NCI-H82 treated with DMSO at 0.1 percent for 48 hours (cell line): ENCODE measurements at regions not wholly inside any gene's neighbourhood (a gene's known extent, or its start where the extent isn't known, plus 50 kb on each side); places are given as distances from the start of the nearest gene placed in this dataset.
"Not testable (repeated sequence)": the region's sequence is repeated elsewhere in the genome, so short reads cannot be mapped to it uniquely, and the experiment has no call there.

Experiments
- DNase-seq: peaks from one replicate; lab custom pipeline; 2025; ENCODE audit not compliant: unreplicated experiment; lab: John Stamatoyannopoulos, UW

DNA sequence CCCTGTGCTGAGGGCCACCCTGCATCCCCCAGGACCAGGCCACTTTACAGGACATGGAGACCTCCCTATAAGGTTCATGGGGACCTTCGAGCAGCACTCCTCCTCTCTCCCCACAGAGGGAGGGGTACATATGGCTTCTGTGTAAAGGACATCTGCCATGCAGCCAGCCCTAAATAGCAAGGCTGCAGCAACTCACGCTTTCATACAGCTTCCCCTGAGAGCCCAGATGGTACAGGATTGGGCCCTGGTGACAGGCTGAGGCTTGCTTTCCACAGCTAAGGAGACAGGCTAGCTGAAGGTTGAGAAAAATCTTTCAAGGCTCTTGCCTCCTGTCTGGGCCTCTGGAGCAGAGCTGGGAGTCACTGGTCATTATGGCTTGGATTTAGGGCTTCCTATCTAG, 147.0 kb upstream of the ZNF366 start:
- DNase-seq, result peak; percentile 38

GRCh38 chr5:72653586-72653985, 146.4 kb upstream of the ZNF366 start:
- no peak for DNase-seq

- no peak for DNase-seq
These were observed 144.6 kb upstream of the ZNF366 start for GRCh38 chr5:72651779-72652178.

DNA sequence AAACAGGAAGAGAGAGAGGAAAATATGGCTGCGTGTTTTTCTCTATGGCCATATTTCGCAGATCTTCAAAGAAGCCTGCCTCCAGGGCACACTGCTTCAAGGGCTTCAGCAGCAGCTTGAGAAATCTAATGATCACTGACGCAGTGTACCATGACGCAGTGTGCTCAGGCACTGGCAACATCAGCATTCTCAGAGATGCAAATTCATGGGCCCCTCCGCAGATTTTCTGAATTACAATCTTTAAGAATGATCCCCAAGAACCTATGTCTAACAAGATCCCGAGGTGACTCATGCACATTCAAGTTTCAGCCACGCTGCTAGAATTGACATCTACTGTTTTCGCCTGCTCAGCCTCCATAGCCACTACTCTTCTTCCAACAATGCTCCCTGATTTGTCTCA, 143.9 kb upstream of the ZNF366 start:
- no peak for DNase-seq

GRCh38 chr5:72649449-72649848, 142.2 kb upstream of the ZNF366 start:
- DNase-seq, result no peak

GRCh38 chr5:72648480-72648879, 141.3 kb upstream of the ZNF366 start:
- DNase-seq, result no peak

DNA sequence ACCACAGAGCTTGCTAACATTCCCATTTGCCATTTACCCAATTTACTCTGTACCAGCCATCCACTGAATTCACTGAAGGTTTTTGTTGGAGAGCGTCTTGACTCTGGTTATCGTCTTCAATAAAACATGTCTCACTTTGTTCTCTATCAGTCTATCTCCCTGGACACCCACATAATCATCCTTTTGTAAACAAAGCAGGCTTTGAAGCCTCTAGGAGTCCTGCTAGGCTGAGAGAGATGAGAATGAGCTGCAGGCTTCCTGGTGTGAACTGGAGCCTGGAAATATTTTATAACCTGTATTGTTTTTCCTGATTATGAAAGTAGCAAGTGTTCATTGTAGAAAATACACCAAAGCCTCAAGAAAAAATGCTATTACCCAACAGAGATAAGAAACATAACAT, 140.6 kb upstream of the ZNF366 start:
- no peak for DNase-seq

GRCh38 chr5:72646246-72646866, 139.1 kb upstream of the ZNF366 start:
- no peak for DNase-seq

DNA sequence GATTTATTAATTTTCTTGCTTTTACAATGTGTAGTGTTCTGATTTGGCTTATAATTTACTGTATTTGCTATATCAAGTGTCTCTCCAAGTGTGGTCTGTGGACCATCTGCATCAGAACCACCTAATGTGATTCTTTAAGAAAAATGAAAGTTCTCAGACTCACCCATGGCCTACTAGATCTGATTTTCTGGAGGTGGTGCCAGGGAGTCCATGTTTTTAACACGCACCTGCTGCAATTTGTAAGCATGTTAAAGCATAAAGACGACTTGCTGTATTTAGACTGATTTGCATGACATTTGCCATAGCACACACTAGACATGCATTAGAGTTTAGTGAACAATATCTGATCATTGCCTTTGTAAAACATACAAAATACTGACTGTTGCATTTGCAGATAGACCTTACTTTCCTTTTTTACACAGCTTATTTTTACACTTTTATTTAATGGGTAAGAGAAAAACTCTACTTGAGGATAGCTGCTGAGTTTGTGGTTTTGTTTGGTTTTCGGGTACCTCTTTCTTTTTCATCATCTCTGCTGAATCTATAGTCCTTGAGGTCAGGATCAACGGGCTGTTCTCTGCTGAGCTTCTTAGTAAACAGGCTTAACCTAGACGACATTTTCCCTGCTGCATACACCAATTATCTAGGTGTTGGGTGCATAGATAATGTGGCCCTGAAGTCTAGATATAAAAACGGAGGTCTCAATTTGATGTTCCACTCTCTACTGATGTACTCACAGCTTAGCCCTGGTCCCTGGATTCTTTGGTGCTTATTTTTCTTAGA, 138.0 kb upstream of the ZNF366 start:
- no peak for DNase-seq

DNA sequence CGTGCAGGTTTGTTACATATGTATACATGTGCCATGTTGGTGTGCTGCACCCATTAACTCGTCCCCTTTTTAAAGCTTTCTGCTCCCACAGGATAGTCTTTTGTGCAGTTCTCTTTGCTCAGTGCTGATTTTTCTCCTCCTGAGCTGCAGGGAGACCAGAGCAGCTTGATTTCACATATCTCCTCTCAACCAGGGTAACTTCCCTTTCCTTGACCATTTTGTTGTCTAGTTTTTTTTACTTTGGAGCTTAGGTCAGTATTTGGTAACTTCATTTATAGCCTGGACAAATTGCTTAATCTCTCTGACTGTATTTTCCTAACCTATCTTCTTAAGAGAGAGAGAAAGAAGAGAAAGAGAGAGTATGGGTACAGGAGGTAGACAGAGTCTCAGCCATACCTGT, 137.1 kb upstream of the ZNF366 start:
- no peak for DNase-seq

- DNase-seq, result no peak
These were observed 134.0 kb upstream of the ZNF366 start for GRCh38 chr5:72641164-72641563.

DNA sequence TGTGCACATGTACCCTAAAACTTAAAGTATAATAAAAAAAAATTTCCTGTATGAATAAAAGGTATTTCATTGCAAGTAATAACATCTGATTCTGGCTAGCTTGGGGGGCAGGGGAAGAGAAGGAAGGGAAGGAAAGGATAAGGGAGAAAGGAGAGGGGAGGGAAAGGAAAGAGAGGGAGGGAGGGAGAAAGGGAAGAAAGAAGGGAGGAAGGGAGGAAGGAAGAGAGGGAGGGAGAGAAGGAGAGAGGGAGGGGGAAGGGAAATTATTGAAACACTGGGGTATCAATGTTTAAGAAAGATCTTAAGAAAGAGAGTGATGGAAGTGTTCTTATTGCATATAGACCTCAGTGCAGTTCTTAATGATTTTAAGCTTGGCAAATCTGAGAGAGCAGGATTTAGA, 129.8 kb upstream of the ZNF366 start:
- no peak for DNase-seq

- DNase-seq, result not testable (repeated sequence)
These were observed 129.4 kb upstream of the ZNF366 start for GRCh38 chr5:72636565-72636964.

DNA sequence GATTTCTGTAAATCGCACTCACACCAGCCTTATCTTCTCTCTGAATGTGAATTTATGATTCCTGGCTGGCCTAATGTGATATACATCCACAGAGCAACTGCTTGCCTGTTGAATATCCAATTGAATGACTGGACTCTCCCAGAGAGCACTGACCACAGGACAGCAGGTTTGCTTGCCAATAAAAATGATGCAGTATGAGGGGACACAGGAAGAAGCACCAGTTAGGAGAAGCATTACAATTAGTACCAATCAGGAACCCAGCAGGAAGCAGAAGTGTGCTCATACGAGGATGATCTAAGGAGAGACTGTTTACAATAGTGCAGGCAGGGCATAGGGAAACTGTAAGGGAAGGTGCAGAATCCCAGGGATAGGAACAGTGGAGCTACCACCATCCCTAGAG, 127.2 kb upstream of the ZNF366 start:
- no peak for DNase-seq

DNA sequence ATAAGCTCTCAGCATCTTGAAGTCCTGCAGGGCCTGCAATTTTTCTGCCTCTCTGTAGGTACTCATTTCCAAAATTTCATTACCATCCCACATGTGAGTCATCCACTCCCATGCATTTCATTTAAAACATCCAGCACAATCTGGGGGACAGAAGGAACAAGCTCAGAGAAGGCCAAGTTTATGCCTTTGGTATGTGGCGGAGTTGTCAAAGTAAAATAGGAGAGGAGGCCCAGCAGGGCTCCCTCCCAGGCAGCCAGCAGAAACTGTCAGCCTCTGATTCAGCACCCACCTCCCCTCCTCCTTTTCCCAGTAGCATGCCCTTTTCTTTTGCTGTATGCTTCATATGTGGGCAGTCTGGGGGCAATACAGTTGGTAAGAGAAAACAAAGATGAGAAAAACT, 126.4 kb upstream of the ZNF366 start:
- no peak for DNase-seq

GRCh38 chr5:72633041-72633445, 125.8 kb upstream of the ZNF366 start:
- no peak for DNase-seq

DNA sequence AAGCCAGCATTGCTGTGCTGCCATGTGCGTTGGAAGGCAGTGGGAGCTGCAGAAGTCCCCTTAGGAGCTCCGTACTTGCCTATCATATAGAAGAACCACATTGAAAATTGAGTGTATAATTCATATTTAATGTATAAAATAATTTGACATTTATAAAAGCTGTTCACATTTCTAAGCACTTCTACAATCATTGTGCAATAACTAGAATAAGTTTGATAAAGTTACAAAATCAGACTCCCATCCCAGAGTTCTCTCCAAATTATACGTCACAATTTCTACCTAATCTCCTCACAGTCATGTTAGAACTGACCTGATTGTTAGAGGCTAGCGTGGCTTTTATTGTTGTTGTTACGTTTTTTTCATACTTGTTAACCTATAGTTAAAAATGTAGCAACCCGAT, 123.5 kb upstream of the ZNF366 start:
- DNase-seq, result no peak

DNA sequence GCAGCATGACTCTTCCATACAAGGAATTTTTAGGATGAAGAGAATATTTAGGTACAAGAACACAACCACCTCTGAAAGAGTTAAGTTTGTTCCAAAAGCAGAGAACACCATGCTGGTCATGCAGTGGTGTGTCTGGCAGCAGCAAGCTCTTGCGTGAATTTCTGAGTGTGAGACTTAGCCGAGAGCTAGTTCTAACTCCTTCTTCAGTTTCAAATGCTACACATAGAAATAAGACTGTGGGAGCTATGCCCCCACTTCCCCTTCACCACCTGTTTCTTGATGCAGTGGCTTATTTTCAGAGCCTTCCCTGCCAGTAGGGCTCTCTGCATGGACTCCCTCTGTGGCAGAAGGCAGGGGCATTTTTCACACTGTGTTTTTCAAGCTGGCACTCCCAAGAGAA, 122.9 kb upstream of the ZNF366 start:
- no peak for DNase-seq

DNA sequence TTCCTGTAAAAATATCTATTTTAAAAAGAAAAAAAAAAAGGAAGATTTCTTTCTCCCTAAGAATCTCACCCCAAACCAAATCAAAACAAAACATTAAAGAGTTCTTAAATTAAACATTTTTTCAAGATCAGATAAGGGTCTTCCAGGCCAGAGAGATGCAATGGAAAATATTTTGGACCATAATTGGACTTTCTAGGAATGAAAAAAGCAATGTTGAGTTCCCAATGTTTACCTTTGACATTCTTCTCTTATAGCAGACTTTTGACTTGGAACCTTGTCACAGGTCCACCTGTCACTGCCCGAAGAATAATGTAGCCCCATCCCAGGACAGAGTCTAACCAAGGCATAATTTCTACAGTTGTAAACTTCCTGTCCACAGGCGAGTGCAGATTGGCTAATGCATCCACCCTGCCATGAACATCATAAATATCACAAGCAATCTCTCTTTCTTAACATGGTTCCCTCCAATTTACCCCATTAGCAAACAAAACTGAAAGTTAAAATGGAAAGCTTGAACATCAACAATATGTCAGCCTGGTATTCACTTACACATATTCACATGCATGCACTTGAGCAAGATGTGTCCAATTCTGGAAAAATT, 121.7 kb upstream of the ZNF366 start:
- no peak for DNase-seq

DNA sequence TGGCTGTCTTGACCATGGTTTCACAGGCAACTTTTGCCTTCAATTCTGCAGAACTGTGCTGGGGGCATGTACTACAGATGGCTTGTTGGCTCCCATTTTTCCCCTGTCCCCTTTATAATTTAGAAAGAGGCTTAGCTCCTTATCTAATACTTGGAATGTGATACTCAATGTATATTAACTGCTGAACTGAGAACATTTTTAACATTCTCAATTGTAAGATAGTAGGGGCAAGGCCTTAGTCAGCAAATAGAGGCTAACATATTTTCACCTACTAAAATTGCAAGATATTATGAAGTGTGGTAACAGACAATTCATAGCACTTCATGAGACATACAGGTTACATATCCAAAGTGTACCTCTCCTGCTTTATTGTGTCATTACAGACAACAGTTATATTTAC, 118.1 kb upstream of the ZNF366 start:
- no peak for DNase-seq

GRCh38 chr5:72624641-72625236, 117.5 kb upstream of the ZNF366 start:
- DNase-seq, result no peak

DNA sequence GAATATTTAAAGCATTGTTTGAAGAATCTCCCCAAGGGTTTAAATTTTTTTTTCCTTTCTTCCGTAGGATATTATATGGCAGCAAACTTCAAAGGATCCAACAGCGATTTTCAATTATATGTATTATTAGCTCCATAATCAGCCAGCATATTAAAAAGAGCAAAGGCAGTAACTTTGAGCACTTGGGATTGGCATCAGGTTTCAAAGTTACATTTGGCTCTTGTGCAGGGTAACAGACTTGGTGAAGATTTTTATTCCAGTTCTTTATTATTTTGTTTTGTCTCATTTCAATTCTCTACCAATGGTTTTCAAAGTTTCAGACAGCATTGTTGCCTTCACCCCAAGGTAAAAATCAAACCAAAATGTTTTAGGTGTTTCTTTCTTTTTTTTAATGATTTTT, 116.7 kb upstream of the ZNF366 start:
- no peak for DNase-seq
